HEK293 (cell line): ENCODE measurements at regions not wholly inside any gene's neighbourhood (a gene's known extent, or its start where the extent isn't known, plus 50 kb on each side); places are given as distances from the start of the nearest gene placed in this dataset.

Experiments
- BCL11A ChIP-seq: fragments of 450-650 bp; formaldehyde crosslinking; IDR thresholded peaks from 2 replicates; pipeline ENCODE4 v1.5.1; 2016; ENCODE audit warnings: low read depth, missing biosample characterization, missing genetic modification characterization
- MZF1 ChIP-seq: fragments of 450-650 bp; formaldehyde crosslinking; IDR thresholded peaks from 2 replicates; pipeline ENCODE4 v1.5.1; 2017; ENCODE audit warnings: missing biosample characterization, missing genetic modification characterization, borderline replicate concordance
- SCRT2 ChIP-seq: fragments of 450-650 bp; formaldehyde crosslinking; IDR thresholded peaks from 2 replicates; pipeline ENCODE4 v1.5.1; 2016; ENCODE audit warnings: missing biosample characterization, missing genetic modification characterization
- ZNF140 ChIP-seq: fragments of 450-650 bp; formaldehyde crosslinking; IDR thresholded peaks from 2 replicates; pipeline ENCODE4 v1.5.1; 2016; ENCODE audit warnings: missing biosample characterization, missing genetic modification characterization
- ZNF174 ChIP-seq: fragments of 450-650 bp; formaldehyde crosslinking; IDR thresholded peaks from 2 replicates; pipeline ENCODE4 v1.5.0; 2017; ENCODE audit warnings: missing biosample characterization, mild to moderate bottlenecking, missing genetic modification characterization
- ZNF274 ChIP-seq, 2 experiments: fragments of 200-500 bp in 1 of 2; fragments of 450-650 bp in 1 of 2; sonication (Bioruptor generic) in 1 of 2; formaldehyde crosslinking in 1 of 2; IDR thresholded peaks; 2 replicates each; pipeline versions ENCODE4 v1.5.1 to v1.6.1; 2014 to 2016; ENCODE audit warnings: borderline replicate concordance in 1 of 2, inconsistent platforms in 1 of 2, low read length in 1 of 2, missing biosample characterization in 1 of 2, missing genetic modification characterization in 1 of 2
- ZNF292 ChIP-seq: fragments of 450-650 bp; formaldehyde crosslinking; IDR thresholded peaks from 2 replicates; pipeline ENCODE4 v1.5.1; 2016; ENCODE audit warnings: low read depth, missing biosample characterization, missing genetic modification characterization, borderline replicate concordance
- ZSCAN30 ChIP-seq: fragments of 450-650 bp; IDR thresholded peaks from 2 replicates; pipeline ENCODE4 v1.5.1; 2018; ENCODE audit warnings: missing biosample characterization, mild to moderate bottlenecking, missing genetic modification characterization, moderate library complexity
- TF ChIP-seq, protein P1 (sequence below): fragments of 450-650 bp; formaldehyde crosslinking; IDR thresholded peaks from 2 replicates; pipeline ENCODE4 v1.5.1; 2017; ENCODE audit warnings: missing biosample characterization, missing genetic modification characterization
- TF ChIP-seq, protein P2 (sequence below): fragments of 450-650 bp; formaldehyde crosslinking; IDR thresholded peaks from 2 replicates; pipeline ENCODE4 v1.5.1; 2016; ENCODE audit warnings: missing biosample characterization, missing genetic modification characterization

DNA sequence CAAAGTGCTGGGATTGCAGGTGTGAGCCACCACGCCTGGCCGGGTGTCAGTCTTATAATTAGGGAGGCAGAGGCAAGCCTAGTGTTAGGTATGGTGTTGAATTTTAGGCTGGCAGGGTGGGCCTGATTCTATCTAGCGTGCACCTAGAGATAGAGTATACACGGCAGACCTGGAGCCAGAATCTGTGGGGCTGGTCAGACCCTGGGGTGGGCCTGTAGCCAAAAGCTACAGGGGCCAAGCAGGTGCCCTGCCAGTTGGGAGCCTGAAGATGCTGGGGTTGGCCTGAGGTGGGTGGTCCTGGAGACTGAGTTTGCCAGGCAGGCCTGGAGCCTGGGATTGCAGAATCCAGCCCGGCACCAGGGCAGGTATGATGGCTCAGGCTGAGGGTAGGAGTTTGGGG is 1580.3 kb downstream of the ARAP2 start:
- TF ChIP-seq ZNF274 (IDR thresholded peaks at IDR 0.05; ENCODE audit: low read length) (no peak), ZNF274 (tag by site-specific recombination; IDR thresholded peaks at IDR 0.05; ENCODE audit: borderline replicate concordance) (no peak), BCL11A (tag by site-specific recombination) (no peak), MZF1 (tag by site-specific recombination) (no peak), SCRT2 (tag by site-specific recombination) (no peak), ZNF140 (tag by site-specific recombination) (no peak), ZSCAN30 (tag by site-specific recombination) (no peak), ZNF292 (tag by site-specific recombination) (no peak), ZNF174 (tag by site-specific recombination) (no peak)
- TF ChIP-seq, protein P1, sequence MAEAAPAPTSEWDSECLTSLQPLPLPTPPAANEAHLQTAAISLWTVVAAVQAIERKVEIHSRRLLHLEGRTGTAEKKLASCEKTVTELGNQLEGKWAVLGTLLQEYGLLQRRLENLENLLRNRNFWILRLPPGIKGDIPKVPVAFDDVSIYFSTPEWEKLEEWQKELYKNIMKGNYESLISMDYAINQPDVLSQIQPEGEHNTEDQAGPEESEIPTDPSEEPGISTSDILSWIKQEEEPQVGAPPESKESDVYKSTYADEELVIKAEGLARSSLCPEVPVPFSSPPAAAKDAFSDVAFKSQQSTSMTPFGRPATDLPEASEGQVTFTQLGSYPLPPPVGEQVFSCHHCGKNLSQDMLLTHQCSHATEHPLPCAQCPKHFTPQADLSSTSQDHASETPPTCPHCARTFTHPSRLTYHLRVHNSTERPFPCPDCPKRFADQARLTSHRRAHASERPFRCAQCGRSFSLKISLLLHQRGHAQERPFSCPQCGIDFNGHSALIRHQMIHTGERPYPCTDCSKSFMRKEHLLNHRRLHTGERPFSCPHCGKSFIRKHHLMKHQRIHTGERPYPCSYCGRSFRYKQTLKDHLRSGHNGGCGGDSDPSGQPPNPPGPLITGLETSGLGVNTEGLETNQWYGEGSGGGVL (tag by site-specific recombination): no peak
- TF ChIP-seq, protein P2, sequence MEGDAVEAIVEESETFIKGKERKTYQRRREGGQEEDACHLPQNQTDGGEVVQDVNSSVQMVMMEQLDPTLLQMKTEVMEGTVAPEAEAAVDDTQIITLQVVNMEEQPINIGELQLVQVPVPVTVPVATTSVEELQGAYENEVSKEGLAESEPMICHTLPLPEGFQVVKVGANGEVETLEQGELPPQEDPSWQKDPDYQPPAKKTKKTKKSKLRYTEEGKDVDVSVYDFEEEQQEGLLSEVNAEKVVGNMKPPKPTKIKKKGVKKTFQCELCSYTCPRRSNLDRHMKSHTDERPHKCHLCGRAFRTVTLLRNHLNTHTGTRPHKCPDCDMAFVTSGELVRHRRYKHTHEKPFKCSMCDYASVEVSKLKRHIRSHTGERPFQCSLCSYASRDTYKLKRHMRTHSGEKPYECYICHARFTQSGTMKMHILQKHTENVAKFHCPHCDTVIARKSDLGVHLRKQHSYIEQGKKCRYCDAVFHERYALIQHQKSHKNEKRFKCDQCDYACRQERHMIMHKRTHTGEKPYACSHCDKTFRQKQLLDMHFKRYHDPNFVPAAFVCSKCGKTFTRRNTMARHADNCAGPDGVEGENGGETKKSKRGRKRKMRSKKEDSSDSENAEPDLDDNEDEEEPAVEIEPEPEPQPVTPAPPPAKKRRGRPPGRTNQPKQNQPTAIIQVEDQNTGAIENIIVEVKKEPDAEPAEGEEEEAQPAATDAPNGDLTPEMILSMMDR (tag by site-specific recombination): no peak
